Brain microvascular endothelial cell (primary cell): ENCODE measurements at regions not wholly inside any gene's neighbourhood (a gene's known extent, or its start where the extent isn't known, plus 50 kb on each side); places are given as distances from the start of the nearest gene placed in this dataset.

Experiments used
- DNase-seq: peaks from one replicate; pipeline ENCODE4 v3.0.0-alpha.2; 2020
- H3K27ac ChIP-seq: fragments of 250-450 bp; sonication (Bioruptor Pico); 2 replicates; pipeline ENCODE4 v1.5.1; 2020; ENCODE audit warnings: mild to moderate bottlenecking, moderate library complexity
- H3K27me3 ChIP-seq: fragments of 250-450 bp; sonication (Bioruptor Pico); replicated peaks from 2 replicates; pipeline ENCODE4 v1.5.1; 2020; ENCODE audit warnings: mild to moderate bottlenecking
- H3K36me3 ChIP-seq: fragments of 250-450 bp; sonication (Bioruptor Pico); replicated peaks from 2 replicates; pipeline ENCODE4 v1.5.1; 2020; ENCODE audit warnings: mild to moderate bottlenecking
- H3K4me3 ChIP-seq: 2 replicates; pipeline ENCODE4 v1.5.1; 2011; ENCODE audit warnings: low read depth, mild to moderate bottlenecking, control low read depth, low read length, moderate library complexity
- CTCF ChIP-seq: IDR thresholded peaks from 2 replicates; pipeline ENCODE4 v1.5.1; 2011; ENCODE audit warnings: low read depth, mild to moderate bottlenecking, moderate library complexity, low read length, control low read depth, inconsistent platforms; ENCODE audit errors: missing control alignments
- in situ Hi-C: cut with HindIII; loops from 2 replicates; pipeline ENCODE4 v1.10.0; 2017; ENCODE audit warnings: low sequenced_read_pairs, low pct_ligation_motif_present

DNA sequence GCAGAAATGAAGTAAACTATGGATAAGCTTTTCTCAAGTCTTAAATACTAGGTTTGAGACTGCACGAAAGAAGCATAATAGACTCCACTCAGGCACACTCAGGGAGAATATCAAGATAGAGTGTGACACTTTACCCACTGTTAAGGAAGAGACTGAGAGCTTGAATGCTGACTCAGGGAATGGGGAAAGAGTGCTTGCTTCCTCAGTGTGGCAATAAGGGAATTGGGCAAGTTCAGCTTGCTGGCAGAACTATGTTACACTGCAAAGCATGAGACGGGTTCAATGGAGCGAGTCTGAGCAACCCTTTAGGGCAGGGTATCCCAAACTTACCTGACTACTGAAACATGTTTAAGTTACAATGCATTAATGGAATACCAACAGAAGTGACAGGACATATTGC is 237.7 kb upstream of the MEF2C start:
- Histone ChIP-seq H3K36me3 (no peaks in the 10 kb centered on the region), H3K27ac (no peak overlapping the region), H3K4me3 (no peak overlapping the region), H3K27me3 (no peaks in the 10 kb centered on the region)
- DNase-seq = no peak
- in situ Hi-C loops = no loop called here
- no peak for TF ChIP-seq CTCF

DNA sequence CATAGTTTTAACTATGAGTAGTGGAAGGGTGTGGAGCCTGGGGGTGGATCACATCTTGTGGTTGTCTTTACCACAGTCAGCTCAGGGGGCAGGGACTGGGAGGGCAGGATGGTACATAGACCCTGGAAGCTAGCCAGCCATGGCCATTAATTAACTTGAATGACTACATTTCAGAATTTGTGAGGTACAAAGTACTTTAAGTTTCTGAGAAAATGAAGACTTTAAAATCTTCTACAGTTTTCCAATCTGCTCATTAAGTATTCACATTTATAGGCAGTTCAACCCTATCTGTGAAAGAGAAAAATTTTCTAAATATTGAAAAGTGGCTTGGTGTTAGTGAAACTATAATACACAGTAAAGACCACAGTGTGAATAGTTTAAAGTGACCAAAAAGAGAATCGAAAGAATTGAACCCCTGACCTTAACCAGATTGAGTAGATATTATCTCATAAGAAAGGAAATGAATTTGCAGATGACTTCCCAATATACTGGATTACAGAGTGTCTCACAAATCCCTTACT is 234.2 kb upstream of the MEF2C start:
- Histone ChIP-seq H3K27ac (no peak overlapping the region), H3K4me3 (no peak overlapping the region), H3K27me3 (no peaks in the 10 kb centered on the region), H3K36me3 (no peaks in the 10 kb centered on the region)
- in situ Hi-C loops = no loop called here
- no peak for DNase-seq
- no peak for TF ChIP-seq CTCF

DNA sequence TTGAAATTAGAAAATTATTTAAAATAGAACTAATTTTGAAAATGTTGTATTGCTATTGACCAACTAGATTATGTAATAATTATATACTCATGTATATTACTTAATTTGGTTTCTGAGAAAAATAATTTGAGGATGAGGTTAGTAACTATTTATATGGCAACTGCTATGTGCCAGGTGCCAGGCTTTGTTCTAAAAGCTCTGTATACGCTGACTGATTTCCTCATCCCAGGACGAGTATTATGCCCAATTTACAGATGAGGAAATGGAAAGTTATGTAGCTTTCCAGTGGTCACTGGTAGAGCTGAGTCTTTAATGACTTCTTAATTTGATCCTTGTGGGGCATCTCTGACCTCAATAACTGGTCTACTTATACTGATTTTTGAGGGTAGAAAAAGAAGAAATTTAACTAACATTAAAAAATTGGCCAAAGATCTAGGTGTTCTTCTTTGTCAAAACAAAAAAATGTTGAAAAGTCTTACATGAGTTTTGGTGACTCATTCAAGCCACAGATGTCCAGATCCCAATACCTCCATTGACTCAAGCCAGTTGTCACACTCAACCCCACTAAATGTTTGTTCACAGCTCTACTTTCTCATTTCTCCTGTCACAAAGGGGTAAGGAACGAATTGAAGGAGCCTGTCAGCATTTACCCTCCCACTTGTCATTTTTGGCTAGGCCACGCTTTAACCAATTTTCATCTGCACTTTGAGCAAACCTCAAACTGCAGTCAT is 228.1 kb upstream of the MEF2C start:
- Histone ChIP-seq H3K27me3 (no peaks in the 10 kb centered on the region), H3K4me3 (no peak overlapping the region), H3K27ac (no peak overlapping the region), H3K36me3 (no peaks in the 10 kb centered on the region)
- TF ChIP-seq CTCF = no peak
- in situ Hi-C loops = no loop called here
- no peak for DNase-seq

- no peaks in the 10 kb centered on the region for H3K36me3 ChIP-seq
- no peak for TF ChIP-seq CTCF
- H3K4me3 ChIP-seq = no peak overlapping the region
- no peak for DNase-seq
- no peaks in the 10 kb centered on the region for H3K27me3 ChIP-seq
- in situ Hi-C loops = no loop called here
- H3K27ac ChIP-seq = no peak overlapping the region
These were observed 223.5 kb upstream of the MEF2C start for GRCh38 chr5:89106480-89106879.

- Histone ChIP-seq H3K4me3 (no peak overlapping the region), H3K36me3 (no peaks in the 10 kb centered on the region), H3K27ac (no peak overlapping the region), H3K27me3 (no peaks in the 10 kb centered on the region)
- peak; percentile 15 for DNase-seq
- no peak for TF ChIP-seq CTCF
- in situ Hi-C loops = no loop called here
These were observed 222.9 kb upstream of the MEF2C start for GRCh38 chr5:89105836-89106235.
